Parathyroid adenoma (tissue), 2 donors: ENCODE measurements at regions not wholly inside any gene's neighbourhood (a gene's known extent, or its start where the extent isn't known, plus 50 kb on each side); places are given as distances from the start of the nearest gene placed in this dataset.

Source experiments
- H2AFZ ChIP-seq: fragments of 300-600 bp; sonication (generic); one replicate; pipeline ENCODE4 v1.7.0; 2017; ENCODE audit warnings: antibody characterized with exemption, mild to moderate bottlenecking
- H3K27ac ChIP-seq: fragments of 300-600 bp; sonication (generic); one replicate; pipeline ENCODE4 v1.7.0; 2017
- H3K27me3 ChIP-seq: fragments of 300-600 bp; sonication (generic); one replicate; pipeline ENCODE4 v1.7.0; 2017; ENCODE audit warnings: low read length; ENCODE audit not compliant: control insufficient read depth, insufficient read depth
- H3K36me3 ChIP-seq: fragments of 300-600 bp; sonication (generic); one replicate; pipeline ENCODE4 v1.7.0; 2017; ENCODE audit warnings: low read length; ENCODE audit not compliant: control insufficient read depth, insufficient read depth
- H3K4me1 ChIP-seq: fragments of 300-600 bp; sonication (generic); one replicate; pipeline ENCODE4 v1.7.0; 2017; ENCODE audit warnings: control low read depth
- H3K4me2 ChIP-seq: fragments of 300-600 bp; sonication (generic); one replicate; pipeline ENCODE4 v1.7.0; 2017; ENCODE audit warnings: low read length
- H3K4me3 ChIP-seq: fragments of 300-600 bp; sonication (generic); one replicate; pipeline ENCODE4 v1.7.0; 2017; ENCODE audit warnings: low read depth, low read length
- H3K79me2 ChIP-seq: fragments of 300-600 bp; sonication (generic); one replicate; pipeline ENCODE4 v1.7.0; 2017; ENCODE audit warnings: control low read depth
- H3K9ac ChIP-seq: fragments of 300-600 bp; sonication (generic); one replicate; pipeline ENCODE4 v1.7.0; 2017; ENCODE audit warnings: mild to moderate bottlenecking
- H3K9me3 ChIP-seq: fragments of 300-600 bp; sonication (generic); one replicate; pipeline ENCODE4 v1.7.0; 2017; ENCODE audit warnings: low read length; ENCODE audit not compliant: control insufficient read depth
- TF ChIP-seq, protein P1 (sequence below): fragments of 300-600 bp; sonication (generic); IDR thresholded peaks from one replicate; pipeline ENCODE4 v1.7.0; 2017; ENCODE audit warnings: antibody characterized with exemption, mild to moderate bottlenecking
- donor health status: primary hyperparathyroidism.

DNA sequence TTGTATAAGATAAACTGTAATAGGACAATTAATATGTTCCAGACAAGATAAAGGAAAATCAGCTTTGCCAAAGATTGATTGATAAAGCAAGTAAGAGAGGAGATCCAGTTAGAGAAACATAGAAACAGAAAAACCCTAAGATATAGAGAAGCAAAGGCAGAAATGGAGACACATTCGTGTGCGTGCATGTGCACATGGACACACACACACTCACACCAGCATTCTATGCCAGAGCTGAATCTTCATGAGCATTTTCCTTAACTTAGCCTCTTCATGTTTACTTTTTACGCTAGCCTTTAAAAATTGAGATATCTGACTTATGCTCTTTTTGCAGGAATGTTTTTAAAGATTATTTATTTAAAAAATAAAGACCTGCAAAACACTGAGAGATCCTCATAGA is 168.5 kb upstream of the ATP2B1 start:
- Histone ChIP-seq H3K9ac (no peak overlapping the region), H3K4me3 (no peak overlapping the region), H3K9me3 (no peaks in the 10 kb centered on the region), H3K4me2 (no peak overlapping the region), H3K27ac (no peak overlapping the region), H3K79me2 (no peaks in the 10 kb centered on the region), H2AFZ (no peak overlapping the region), H3K27me3 (no peaks in the 10 kb centered on the region), H3K4me1 (no peaks in the 10 kb centered on the region), H3K36me3 (no peaks in the 10 kb centered on the region)
- TF ChIP-seq, protein P1, sequence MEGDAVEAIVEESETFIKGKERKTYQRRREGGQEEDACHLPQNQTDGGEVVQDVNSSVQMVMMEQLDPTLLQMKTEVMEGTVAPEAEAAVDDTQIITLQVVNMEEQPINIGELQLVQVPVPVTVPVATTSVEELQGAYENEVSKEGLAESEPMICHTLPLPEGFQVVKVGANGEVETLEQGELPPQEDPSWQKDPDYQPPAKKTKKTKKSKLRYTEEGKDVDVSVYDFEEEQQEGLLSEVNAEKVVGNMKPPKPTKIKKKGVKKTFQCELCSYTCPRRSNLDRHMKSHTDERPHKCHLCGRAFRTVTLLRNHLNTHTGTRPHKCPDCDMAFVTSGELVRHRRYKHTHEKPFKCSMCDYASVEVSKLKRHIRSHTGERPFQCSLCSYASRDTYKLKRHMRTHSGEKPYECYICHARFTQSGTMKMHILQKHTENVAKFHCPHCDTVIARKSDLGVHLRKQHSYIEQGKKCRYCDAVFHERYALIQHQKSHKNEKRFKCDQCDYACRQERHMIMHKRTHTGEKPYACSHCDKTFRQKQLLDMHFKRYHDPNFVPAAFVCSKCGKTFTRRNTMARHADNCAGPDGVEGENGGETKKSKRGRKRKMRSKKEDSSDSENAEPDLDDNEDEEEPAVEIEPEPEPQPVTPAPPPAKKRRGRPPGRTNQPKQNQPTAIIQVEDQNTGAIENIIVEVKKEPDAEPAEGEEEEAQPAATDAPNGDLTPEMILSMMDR, result no peak

DNA sequence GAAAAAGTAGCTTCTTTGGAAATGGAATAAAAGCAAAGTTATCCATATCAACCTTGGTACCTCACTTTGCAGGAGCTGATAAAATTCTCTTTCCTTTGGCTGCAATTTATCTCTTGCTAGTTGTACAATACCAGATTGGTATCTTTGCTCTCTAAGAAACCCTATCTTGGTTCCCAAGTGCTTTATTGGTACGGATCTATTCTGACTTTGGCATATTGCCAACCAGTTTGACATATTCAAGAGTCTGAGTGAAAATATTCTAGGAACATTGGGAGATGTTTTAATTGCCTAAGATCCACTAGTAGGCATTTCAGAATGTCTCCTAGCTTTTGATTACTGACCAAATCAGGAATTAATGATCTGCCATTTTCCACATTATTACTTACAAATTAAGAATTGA is 167.2 kb upstream of the ATP2B1 start:
- Histone ChIP-seq H3K27ac (no peak overlapping the region), H3K36me3 (no peaks in the 10 kb centered on the region), H3K79me2 (no peaks in the 10 kb centered on the region), H3K9ac (no peak overlapping the region), H3K9me3 (no peaks in the 10 kb centered on the region), H3K4me3 (no peak overlapping the region), H2AFZ (no peak overlapping the region), H3K4me1 (no peaks in the 10 kb centered on the region), H3K27me3 (no peaks in the 10 kb centered on the region), H3K4me2 (no peak overlapping the region)
- TF ChIP-seq, protein P1, result no peak

DNA sequence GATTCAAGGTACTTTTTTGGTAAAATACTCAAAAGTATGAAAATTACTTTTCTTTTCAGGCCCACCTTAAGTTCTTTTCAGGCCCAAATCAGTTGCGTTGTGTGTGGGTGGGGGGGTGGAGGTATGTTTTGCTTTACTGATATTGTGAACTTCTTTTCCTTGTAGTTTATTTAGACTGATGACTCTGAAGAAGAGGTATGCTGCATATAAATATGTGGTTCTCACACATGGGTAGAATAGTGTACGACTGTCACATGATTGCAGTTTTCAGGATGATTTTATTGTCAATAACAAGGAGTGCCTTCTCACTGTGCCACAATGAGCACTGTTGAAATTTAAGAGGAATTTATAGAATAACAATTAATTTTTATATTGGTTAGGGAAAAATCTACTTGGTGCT is 166.6 kb upstream of the ATP2B1 start:
- no peaks in the 10 kb centered on the region for H3K36me3 ChIP-seq
- H3K9ac ChIP-seq, result no peak overlapping the region
- H3K4me2 ChIP-seq, result no peak overlapping the region
- no peak overlapping the region for H3K4me3 ChIP-seq
- TF ChIP-seq, protein P1, result no peak
- no peak overlapping the region for H2AFZ ChIP-seq
- H3K4me1 ChIP-seq, result no peaks in the 10 kb centered on the region
- H3K27ac ChIP-seq, result no peak overlapping the region
- H3K9me3 ChIP-seq, result no peaks in the 10 kb centered on the region
- H3K27me3 ChIP-seq, result no peaks in the 10 kb centered on the region
- no peaks in the 10 kb centered on the region for H3K79me2 ChIP-seq

DNA sequence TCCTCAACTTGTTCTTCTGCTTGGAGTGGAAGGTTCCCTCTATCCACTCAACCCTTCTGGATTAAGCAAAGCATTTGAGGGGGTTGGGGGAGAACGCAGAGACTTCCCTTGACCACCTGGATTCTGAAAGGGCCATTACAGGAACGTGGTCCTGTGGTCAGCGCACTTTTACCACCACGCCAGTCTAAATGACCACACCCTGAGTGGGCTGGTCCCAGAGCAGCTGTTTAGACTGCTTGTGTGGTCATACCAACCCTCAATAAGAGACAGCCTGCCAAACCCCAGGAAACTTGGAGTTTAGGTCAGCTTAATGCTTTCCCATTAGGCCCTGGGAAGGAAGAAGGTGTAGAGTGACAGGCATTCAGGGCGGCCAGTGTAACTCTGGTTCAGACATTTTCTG is 165.5 kb upstream of the ATP2B1 start:
- Histone ChIP-seq H3K4me3 (no peak overlapping the region), H3K79me2 (no peaks in the 10 kb centered on the region), H3K4me1 (no peaks in the 10 kb centered on the region), H3K27ac (no peak overlapping the region), H3K9me3 (no peaks in the 10 kb centered on the region), H3K27me3 (no peaks in the 10 kb centered on the region), H3K4me2 (no peak overlapping the region), H3K36me3 (no peaks in the 10 kb centered on the region), H3K9ac (no peak overlapping the region), H2AFZ (no peak overlapping the region)
- TF ChIP-seq, protein P1, result no peak

DNA sequence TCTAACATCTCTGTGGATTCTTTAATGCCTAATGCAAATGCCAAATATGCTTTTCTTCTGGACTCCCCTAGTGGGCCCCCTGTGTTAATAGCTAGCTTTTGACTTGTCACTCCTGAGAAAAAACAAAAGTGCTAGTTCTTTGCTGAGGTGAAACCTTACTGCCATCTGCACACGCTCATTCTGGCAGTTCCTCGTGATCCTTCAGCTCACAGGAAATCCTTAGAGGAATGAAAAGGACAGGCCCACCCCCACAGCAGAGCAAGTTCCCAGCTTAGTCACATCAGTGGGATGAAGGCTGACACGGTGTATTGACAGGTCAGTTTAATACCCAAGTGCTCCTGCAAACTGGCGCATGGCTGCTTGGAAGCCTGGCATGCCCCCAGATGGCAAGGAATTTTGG is 165.1 kb upstream of the ATP2B1 start:
- H2AFZ ChIP-seq, result no peak overlapping the region
- no peaks in the 10 kb centered on the region for H3K36me3 ChIP-seq
- no peaks in the 10 kb centered on the region for H3K27me3 ChIP-seq
- H3K4me1 ChIP-seq, result no peaks in the 10 kb centered on the region
- H3K4me2 ChIP-seq, result no peak overlapping the region
- H3K79me2 ChIP-seq, result no peaks in the 10 kb centered on the region
- H3K9me3 ChIP-seq, result no peaks in the 10 kb centered on the region
- TF ChIP-seq, protein P1, result no peak
- H3K4me3 ChIP-seq, result no peak overlapping the region
- H3K27ac ChIP-seq, result no peak overlapping the region
- no peak overlapping the region for H3K9ac ChIP-seq
